ENCODE measurements at regions not wholly inside any gene's neighbourhood (a gene's known extent, or its start where the extent isn't known, plus 50 kb on each side); places are given as distances from the start of the nearest gene placed in this dataset.
"Not testable (repeated sequence)": the region's sequence is repeated elsewhere in the genome, so short reads cannot be mapped to it uniquely, and the experiment has no call there.

DNA sequence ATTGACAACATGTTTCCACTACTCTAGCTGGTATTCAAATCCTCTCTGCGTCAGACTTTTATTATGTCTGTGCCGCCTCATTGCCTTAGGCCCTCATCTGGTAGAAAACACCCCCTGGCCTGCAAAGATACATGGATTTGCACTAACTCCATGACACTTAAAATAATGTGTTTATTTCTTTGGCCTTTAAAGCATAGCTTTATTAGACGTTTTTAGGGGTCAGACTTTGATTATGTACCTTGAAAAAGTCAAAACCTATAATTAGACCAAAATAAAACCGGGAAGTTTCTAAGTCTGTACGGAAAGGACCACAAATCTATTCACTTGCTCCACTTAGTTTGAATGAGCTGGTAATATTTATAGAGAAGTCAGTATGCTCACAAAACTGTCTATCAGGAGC, 357.9 kb upstream of the NOX3 start:
- Mint-ChIP-seq H3K27ac (no peak overlapping the region), H3K4me3 (no peak overlapping the region), H3K9me3 (peaks cover 0 to 7% (median 0%) of the 10 kb centered on the region in 6 donors), H3K4me1 (no peaks in the 10 kb centered on the region), H3K27me3 (ENCODE audit: low read depth in 3 of 3) (peaks cover 0 to 2% (median 0%) of the 10 kb centered on the region in 3 donors), H3K36me3 (no peaks in the 10 kb centered on the region)
- no peak for DNase-seq

DNA sequence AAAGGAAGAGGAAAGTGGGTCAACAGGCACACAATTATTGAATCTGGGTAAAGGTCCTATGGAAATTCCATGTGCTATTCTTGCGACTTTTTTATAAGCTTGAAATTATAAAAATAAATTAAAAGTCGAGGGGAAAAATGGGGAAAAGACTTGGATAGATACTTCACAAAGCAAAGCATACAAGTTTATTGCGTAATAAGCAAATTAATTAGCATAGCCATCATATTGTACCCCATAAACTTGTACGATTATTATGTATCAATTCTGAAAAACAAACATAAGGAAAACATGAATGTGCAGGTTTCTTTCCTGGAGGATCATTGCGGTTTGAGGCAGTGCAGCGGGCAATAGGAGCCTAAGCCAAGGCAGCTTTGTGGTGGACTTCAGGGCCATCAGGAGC, 351.6 kb upstream of the NOX3 start:
- no peak overlapping the region for H3K27ac Mint-ChIP-seq
- H3K36me3 Mint-ChIP-seq = no peaks in the 10 kb centered on the region
- H3K27me3 Mint-ChIP-seq (ENCODE audit: low read depth in 3 of 3) = peaks cover 0 to 1% (median 0%) of the 10 kb centered on the region in 3 donors
- DNase-seq = no peak
- peaks cover 0 to 6% (median 0%) of the 10 kb centered on the region in 6 donors for H3K9me3 Mint-ChIP-seq
- no peak overlapping the region for H3K4me3 Mint-ChIP-seq
- H3K4me1 Mint-ChIP-seq = no peaks in the 10 kb centered on the region

DNA sequence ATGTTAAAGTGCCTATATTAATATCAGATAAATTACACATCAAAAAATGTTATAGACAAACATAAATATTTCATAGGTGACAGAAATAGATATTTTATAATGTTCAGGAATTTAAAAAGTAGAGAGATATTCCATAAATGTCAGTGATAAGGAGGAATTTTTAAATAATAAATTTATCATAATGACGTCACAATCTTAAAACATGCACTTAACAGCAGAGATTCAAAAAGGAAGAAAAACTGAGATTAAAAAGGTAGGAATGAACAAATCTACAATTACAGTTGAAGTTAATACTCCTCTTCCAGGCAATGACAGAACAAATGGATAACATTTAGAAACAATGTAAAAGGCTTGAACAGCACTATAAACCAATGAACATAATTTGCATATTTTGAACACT, 345.4 kb upstream of the NOX3 start:
- H3K4me1 Mint-ChIP-seq = no peaks in the 10 kb centered on the region
- H3K9me3 Mint-ChIP-seq = peaks cover 0 to 8% (median 4%) of the 10 kb centered on the region in 6 donors
- H3K27ac Mint-ChIP-seq = no peak overlapping the region
- H3K36me3 Mint-ChIP-seq = no peaks in the 10 kb centered on the region
- peaks cover 0 to 1% (median 0%) of the 10 kb centered on the region in 3 donors for H3K27me3 Mint-ChIP-seq (ENCODE audit: low read depth in 3 of 3)
- no peak for DNase-seq
- H3K4me3 Mint-ChIP-seq = no peak overlapping the region

DNA sequence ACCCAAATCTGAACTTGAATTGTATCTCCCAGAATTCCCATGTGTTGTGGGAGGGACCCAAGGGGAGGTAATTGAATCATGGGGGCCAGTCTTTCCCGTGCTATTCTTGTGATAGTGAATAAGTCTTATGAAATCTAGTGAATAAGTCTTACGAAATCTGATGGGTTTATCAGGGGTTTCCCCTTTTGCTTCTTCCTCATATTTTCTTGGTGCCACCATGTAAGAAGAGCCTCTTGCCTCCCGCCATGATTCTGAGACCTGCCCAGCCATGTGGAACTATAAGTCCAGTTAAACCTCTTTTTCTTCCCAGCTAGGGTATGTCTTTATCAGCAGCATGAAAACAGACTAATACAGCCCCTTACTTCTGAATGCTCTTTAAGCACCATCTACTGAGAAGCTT, 343.2 kb upstream of the NOX3 start:
- H3K27me3 Mint-ChIP-seq (ENCODE audit: low read depth in 3 of 3); H3K9me3 Mint-ChIP-seq; H3K27ac Mint-ChIP-seq; H3K4me3 Mint-ChIP-seq; H3K4me1 Mint-ChIP-seq; H3K36me3 Mint-ChIP-seq; DNase-seq: not testable (repeated sequence)

DNA sequence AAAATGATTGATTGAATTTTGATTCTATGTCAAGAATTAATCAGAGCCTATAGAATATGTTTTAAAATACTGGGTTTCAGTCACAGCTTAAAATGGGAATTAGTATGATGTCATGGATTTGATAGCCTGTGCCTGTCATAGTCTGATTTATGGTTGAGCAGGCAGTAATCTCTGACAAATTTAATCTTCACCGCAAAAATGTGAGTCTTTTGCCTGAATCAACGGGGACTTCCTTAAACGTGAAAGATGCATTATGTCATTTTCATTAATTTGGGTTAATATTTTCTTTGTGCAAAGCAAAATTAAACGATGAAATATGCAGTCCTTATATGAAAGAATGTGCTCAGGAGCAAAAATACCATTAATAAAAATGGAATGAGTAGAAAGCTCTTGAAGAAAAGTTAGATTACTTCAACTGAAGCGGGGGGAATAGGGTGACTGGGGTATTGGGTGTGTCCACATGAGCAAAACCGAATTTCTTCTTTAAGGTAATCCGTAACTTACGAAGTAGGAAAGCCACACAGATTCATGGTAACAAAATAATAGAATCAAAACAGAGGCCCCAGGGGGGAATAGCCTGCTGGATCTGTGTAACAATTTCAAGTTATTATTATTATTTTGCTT, 339.6 kb upstream of the NOX3 start:
- no peak overlapping the region for H3K4me3 Mint-ChIP-seq
- H3K4me1 Mint-ChIP-seq = no peaks in the 10 kb centered on the region
- peaks cover 0 to 3% (median 0%) of the 10 kb centered on the region in 3 donors for H3K27me3 Mint-ChIP-seq (ENCODE audit: low read depth in 3 of 3)
- no peak for DNase-seq
- H3K9me3 Mint-ChIP-seq = peaks cover 0 to 13% (median 6%) of the 10 kb centered on the region in 6 donors
- H3K27ac Mint-ChIP-seq = no peak overlapping the region
- H3K36me3 Mint-ChIP-seq = no peaks in the 10 kb centered on the region

DNA sequence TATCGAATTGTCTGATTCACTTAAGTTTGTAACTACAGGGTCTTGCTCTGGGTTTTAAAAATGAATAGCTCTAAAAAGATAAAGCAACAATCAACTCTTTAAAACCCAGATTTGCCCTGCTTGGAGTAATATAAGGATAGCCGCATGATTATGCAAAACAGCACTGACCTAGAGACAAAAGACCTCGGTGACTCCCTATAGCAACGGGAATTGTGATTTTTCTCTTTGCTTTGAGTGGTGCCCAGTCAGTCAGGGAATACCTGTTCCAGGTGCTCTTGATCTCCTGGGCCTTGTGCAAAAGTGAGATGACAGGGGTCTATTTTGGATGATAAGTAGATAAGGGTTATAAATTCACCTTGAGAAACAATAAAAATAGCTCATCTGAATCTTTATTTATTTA, 336.3 kb upstream of the NOX3 start:
- Mint-ChIP-seq H3K4me3 (no peak overlapping the region), H3K27me3 (ENCODE audit: low read depth in 3 of 3) (peaks cover 0 to 3% (median 3%) of the 10 kb centered on the region in 3 donors), H3K4me1 (no peaks in the 10 kb centered on the region), H3K27ac (no peak overlapping the region), H3K9me3 (peaks cover 0 to 13% (median 3%) of the 10 kb centered on the region in 6 donors), H3K36me3 (no peaks in the 10 kb centered on the region)
- no peak for DNase-seq

DNA sequence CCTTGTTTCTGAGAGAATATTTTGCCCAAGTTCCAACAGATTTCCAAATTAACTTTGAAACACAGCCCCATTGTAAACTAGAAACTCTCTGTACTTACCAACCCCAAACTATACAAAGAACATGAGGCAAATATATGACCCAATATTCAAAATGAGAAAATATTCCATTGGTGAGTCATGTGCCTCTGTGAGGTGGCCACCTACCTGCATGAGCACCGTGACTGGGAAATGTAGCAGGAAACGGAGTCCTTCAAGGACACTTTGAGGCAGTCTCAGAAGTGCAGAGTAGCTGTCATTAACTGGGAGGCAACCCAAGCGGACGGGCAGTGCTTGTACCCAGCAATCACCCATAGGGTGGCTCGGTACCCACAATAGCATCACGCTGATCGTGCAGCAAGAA, 335.5 kb upstream of the NOX3 start:
- Mint-ChIP-seq H3K36me3 (no peaks in the 10 kb centered on the region), H3K9me3 (peaks cover 0 to 13% (median 3%) of the 10 kb centered on the region in 6 donors), H3K27me3 (ENCODE audit: low read depth in 3 of 3) (peaks cover 0 to 3% (median 3%) of the 10 kb centered on the region in 3 donors), H3K4me1 (no peaks in the 10 kb centered on the region), H3K4me3 (no peak overlapping the region), H3K27ac (no peak overlapping the region)
- no peak for DNase-seq

DNA sequence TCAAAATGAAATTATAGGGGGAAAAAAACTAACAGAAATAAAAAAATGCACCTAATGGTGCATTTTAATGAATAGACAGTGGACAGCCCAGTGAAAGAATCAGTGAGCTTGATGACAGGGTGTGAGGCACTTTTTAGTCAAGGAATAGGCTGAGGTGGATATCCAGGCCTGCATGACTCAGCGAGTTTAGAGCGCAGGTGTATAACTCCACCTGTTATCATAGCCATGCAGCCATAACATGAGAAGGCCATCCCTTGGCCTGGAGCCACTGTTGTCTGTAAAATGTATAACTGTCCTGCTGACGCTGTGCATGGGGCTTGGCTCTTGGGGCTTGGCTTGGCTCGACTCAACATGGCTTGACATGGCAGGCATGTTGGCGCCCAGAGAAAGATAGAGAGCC, 331.5 kb upstream of the NOX3 start:
- no peak overlapping the region for H3K4me3 Mint-ChIP-seq
- peaks cover 0 to 10% (median 3%) of the 10 kb centered on the region in 6 donors for H3K9me3 Mint-ChIP-seq
- H3K27ac Mint-ChIP-seq = no peak overlapping the region
- H3K4me1 Mint-ChIP-seq = no peaks in the 10 kb centered on the region
- peaks cover 0 to 5% (median 2%) of the 10 kb centered on the region in 3 donors for H3K27me3 Mint-ChIP-seq (ENCODE audit: low read depth in 3 of 3)
- H3K36me3 Mint-ChIP-seq = no peaks in the 10 kb centered on the region
- DNase-seq = no peak

DNA sequence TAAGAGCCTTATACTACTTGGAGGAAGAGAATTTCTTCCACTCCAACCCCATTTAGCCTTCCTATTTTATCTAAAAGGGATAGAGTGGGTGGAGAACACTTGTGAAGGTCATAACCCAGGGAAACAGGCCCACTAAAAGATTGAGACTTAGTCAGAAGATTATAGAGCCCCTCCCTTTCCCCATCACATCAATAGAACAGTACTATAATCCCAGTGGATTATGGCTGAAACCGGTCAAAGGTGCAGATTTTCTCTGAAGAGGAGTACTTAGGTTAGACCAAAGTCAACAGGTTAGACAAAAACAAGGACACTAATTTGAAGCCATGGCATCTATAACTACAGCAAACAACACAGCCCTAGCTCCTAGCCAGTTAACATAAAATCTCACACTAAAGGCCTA, 330.9 kb upstream of the NOX3 start:
- no peak overlapping the region for H3K27ac Mint-ChIP-seq
- H3K9me3 Mint-ChIP-seq = peaks cover 0 to 10% (median 3%) of the 10 kb centered on the region in 6 donors
- DNase-seq = no peak
- no peak overlapping the region for H3K4me3 Mint-ChIP-seq
- no peaks in the 10 kb centered on the region for H3K4me1 Mint-ChIP-seq
- H3K36me3 Mint-ChIP-seq = no peaks in the 10 kb centered on the region
- H3K27me3 Mint-ChIP-seq (ENCODE audit: low read depth in 3 of 3) = peaks cover 0 to 5% (median 2%) of the 10 kb centered on the region in 3 donors

DNA sequence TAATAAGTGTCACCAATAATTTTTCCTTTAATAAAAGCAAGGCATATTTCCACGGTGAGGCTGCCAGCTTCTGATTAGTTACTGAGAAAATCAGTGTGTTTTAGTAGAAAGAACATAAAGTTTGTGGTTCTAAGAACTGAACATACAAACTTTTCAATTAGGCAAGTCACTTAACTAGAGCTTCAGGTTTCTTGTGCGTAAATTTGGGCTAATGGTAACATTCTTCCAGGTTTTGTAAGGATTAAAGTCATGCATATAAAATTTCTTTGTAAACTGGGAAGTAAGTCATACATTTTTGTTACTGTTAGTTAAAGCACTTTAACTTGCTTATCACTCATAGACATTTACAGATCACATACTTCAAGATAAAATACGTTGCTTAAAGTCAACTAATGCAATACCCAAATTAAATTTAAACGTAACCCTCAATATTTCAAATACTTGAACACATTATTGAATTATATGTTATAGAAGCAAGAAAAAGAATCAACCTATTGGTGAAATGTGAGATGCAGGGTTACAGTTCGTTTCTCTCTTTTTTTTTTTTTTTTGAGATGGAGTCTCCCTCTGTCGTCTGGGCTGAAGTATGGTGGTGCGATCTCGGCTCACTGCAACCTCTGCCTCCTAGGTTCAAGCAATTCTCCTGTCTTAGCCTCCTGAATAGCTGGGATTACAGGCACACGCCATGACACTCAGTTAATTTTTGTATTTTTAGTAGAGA, 327.3 kb upstream of the NOX3 start:
- H3K9me3 Mint-ChIP-seq = peaks cover 0 to 5% (median under 1%) of the 10 kb centered on the region in 6 donors
- DNase-seq = no peak

DNA sequence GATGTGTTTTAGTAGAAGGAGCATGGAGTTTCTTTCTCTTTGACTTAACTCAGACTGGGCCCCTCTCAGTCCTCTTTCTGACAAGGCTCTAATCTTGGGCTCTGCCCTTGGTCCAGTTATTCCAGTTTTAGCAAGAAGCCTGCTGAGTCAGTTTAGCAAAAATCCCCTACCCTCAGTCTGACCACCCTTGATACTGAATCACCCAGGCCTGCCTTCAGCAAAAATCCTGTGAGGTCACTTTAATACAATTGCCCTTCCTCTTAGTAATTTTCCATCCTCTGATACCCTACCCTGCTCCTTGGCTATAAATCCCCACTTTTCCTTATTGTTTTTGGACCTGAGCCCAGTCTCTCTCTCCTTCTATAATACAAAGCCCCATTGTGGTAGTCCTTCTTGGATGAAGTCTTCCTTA, 326.7 kb upstream of the NOX3 start:
- no peak overlapping the region for H3K4me3 Mint-ChIP-seq
- peaks cover 0 to 5% (median under 1%) of the 10 kb centered on the region in 6 donors for H3K9me3 Mint-ChIP-seq
- no peak overlapping the region for H3K27ac Mint-ChIP-seq
- no peaks in the 10 kb centered on the region for H3K36me3 Mint-ChIP-seq
- DNase-seq = no peak
- H3K4me1 Mint-ChIP-seq = no peaks in the 10 kb centered on the region
- H3K27me3 Mint-ChIP-seq (ENCODE audit: low read depth in 3 of 3) = peaks cover 0 to 2% (median 2%) of the 10 kb centered on the region in 3 donors

More for the DNA sequence above, 327.3 kb upstream of the NOX3 start:
- H3K27ac Mint-ChIP-seq = no peak overlapping the region
- no peaks in the 10 kb centered on the region for H3K36me3 Mint-ChIP-seq
- no peak overlapping the region for H3K4me3 Mint-ChIP-seq
- peaks cover 0 to 5% (median 2%) of the 10 kb centered on the region in 3 donors for H3K27me3 Mint-ChIP-seq (ENCODE audit: low read depth in 3 of 3)
- no peaks in the 10 kb centered on the region for H3K4me1 Mint-ChIP-seq

DNA sequence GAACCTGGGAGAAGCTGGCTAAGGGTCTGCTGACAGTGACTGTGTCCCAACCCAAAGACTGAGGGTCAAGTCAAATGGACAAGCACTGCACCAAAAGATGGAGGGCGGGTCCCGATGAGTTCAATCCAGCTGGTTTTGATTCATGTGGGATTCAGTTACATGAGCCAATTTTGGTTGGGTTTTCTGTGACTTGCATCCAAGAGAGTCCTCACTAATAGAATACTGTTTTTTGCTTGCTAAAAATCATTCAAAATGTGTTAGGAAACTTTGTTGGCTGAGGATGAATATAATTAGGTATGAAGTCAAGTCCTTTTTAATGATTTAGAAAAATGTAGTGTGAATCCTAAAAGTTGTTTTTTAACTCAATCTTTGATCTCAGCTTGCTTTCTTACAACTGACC, 323.8 kb upstream of the NOX3 start:
- H3K27me3 Mint-ChIP-seq (ENCODE audit: low read depth in 3 of 3) = peaks cover 2 to 3% (median 2%) of the 10 kb centered on the region in 3 donors
- no peaks in the 10 kb centered on the region for H3K4me1 Mint-ChIP-seq
- H3K36me3 Mint-ChIP-seq = no peaks in the 10 kb centered on the region
- no peak overlapping the region for H3K27ac Mint-ChIP-seq
- no peak overlapping the region for H3K4me3 Mint-ChIP-seq
- H3K9me3 Mint-ChIP-seq = peaks cover 0 to 2% (median 0%) of the 10 kb centered on the region in 6 donors
- no peak for DNase-seq

DNA sequence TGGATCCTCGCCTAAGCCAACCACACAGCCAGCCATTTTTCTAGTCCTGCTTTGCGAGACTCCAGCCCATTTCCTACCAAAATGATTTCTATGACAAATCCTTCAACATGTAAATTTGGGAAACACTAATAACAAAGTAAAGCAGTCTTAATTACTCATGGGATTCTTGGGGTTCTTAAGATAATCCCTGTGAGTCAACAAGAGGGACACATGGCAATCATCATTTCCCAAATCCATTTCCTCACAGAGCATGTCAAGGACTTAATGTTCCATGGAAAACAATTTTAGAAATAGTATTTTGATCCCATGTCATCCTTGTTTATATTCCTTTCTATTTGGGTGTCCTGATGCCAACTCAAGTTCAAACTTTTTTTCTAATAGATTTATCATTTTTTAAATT, 322.7 kb upstream of the NOX3 start:
- Mint-ChIP-seq H3K4me1 (no peaks in the 10 kb centered on the region), H3K27me3 (ENCODE audit: low read depth in 3 of 3) (peaks cover 2 to 3% (median 2%) of the 10 kb centered on the region in 3 donors), H3K27ac (no peak overlapping the region), H3K9me3 (peaks cover 0 to 6% (median 0%) of the 10 kb centered on the region in 6 donors), H3K36me3 (no peaks in the 10 kb centered on the region), H3K4me3 (no peak overlapping the region)
- DNase-seq = no peak

DNA sequence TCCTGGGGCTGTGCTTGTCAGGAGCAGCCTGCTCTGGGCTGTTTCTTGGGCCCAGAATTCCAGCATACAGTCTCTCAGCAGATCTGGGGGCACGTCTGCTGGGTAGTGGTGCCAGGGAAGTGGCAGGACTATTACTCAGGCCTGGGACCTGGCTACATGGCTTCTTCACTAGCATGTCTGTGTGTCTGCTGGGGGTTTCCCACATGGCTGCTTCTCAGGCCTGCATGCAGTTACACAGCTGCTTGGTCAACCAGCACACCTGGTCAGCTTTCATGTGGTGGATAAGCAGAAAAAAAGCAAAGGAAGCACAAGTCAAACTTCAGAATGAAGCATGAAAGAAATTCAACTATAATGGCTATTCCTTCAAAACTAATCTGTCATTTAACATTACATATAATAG, 316.2 kb upstream of the NOX3 start:
- no peak for DNase-seq
- Mint-ChIP-seq H3K4me3 (no peak overlapping the region), H3K9me3 (peaks cover 0 to 13% (median 3%) of the 10 kb centered on the region in 6 donors), H3K36me3 (no peaks in the 10 kb centered on the region), H3K27ac (no peak overlapping the region), H3K27me3 (ENCODE audit: low read depth in 3 of 3) (peaks cover 0 to 3% (median 2%) of the 10 kb centered on the region in 3 donors), H3K4me1 (no peaks in the 10 kb centered on the region)
